H1 (cell line): ENCODE measurements at regions not wholly inside any gene's neighbourhood (a gene's known extent, or its start where the extent isn't known, plus 50 kb on each side); places are given as distances from the start of the nearest gene placed in this dataset.

Experiments used
- BACH1 ChIP-seq: IDR thresholded peaks from 2 replicates; pipeline ENCODE4 v1.6.1; 2012; ENCODE audit warnings: low read length, improper control_type of control experiment
- CBX8 ChIP-seq: fragments of 300-800, 300-1000 bp; sonication (generic); IDR thresholded peaks from 2 replicates; pipeline ENCODE4 v1.7.1; 2016; ENCODE audit warnings: low read depth, low read length, borderline replicate concordance
- JUND ChIP-seq: IDR thresholded peaks from 2 replicates; pipeline ENCODE4 v1.6.1; 2011; ENCODE audit warnings: mild to moderate bottlenecking, improper control_type of control experiment, low read length
- KDM1A ChIP-seq: fragments of 200-600, 300-600 bp; sonication (generic); IDR thresholded peaks from 2 replicates; pipeline ENCODE4 v1.7.1; 2016; ENCODE audit warnings: mild to moderate bottlenecking, low read length, borderline replicate concordance
- NANOG ChIP-seq: IDR thresholded peaks from 2 replicates; pipeline ENCODE4 v1.6.1; 2011; ENCODE audit warnings: low read length, low read depth, mild to moderate bottlenecking, inconsistent platforms; ENCODE audit not compliant: insufficient read depth, poor library complexity, severe bottlenecking
- RAD21 ChIP-seq, 2 experiments: IDR thresholded peaks in 1 of 2; conservative IDR thresholded peaks in 1 of 2; 2 replicates each; pipeline ENCODE4 v1.6.1; 2011; ENCODE audit warnings: low read depth in 2 of 2, low read length in 2 of 2, improper control_type of control experiment in 1 of 2, inconsistent platforms in 1 of 2, mild to moderate bottlenecking in 1 of 2, moderate library complexity in 1 of 2
- RNF2 ChIP-seq: fragments of 200-900, 300-1000 bp; sonication (generic); IDR thresholded peaks from 2 replicates; pipeline ENCODE4 v1.7.1; 2016; ENCODE audit warnings: borderline replicate concordance, low read depth, mild to moderate bottlenecking, antibody characterized with exemption, low read length; ENCODE audit not compliant: poor library complexity, severe bottlenecking; ENCODE audit errors: missing control alignments
- TAF7 ChIP-seq: optimal IDR thresholded peaks from 2 replicates; pipeline ENCODE3; 2011; ENCODE audit warnings: low read depth, mild to moderate bottlenecking, inconsistent platforms, low read length, moderate library complexity, borderline replicate concordance
- TF ChIP-seq, protein P1 (sequence below): fragments of 300-600 bp; sonication (generic); IDR thresholded peaks from 2 replicates; pipeline ENCODE4 v1.7.1; 2012; ENCODE audit warnings: low read length, moderate library complexity, mild to moderate bottlenecking, inconsistent platforms; ENCODE audit not compliant: insufficient replicate concordance
- TF ChIP-seq, protein P2 (sequence below): IDR thresholded peaks from 2 replicates; pipeline ENCODE4 v1.6.1; 2011; ENCODE audit warnings: low read length, improper control_type of control experiment

DNA sequence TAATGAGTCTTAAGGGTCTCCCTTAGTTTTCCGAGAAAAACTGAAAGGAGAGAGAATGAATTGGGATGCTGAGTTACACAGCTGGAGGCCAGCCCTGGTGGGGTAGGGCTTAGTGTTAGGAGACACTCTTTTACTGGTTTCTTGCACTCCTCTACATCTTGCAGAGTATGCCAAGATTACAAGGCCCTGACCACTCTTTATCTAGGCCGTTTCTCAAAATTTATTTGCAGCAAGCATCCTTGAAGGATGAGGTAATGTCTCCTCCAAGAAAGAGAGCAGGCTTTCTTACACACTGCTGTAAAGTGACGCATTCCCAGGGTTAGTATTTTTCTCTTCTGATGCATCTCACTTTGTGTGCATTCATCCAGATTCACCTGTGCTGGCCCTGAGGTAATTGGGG, 166.2 kb downstream of the TDRD15 start (continued):
- TF ChIP-seq, protein P1, sequence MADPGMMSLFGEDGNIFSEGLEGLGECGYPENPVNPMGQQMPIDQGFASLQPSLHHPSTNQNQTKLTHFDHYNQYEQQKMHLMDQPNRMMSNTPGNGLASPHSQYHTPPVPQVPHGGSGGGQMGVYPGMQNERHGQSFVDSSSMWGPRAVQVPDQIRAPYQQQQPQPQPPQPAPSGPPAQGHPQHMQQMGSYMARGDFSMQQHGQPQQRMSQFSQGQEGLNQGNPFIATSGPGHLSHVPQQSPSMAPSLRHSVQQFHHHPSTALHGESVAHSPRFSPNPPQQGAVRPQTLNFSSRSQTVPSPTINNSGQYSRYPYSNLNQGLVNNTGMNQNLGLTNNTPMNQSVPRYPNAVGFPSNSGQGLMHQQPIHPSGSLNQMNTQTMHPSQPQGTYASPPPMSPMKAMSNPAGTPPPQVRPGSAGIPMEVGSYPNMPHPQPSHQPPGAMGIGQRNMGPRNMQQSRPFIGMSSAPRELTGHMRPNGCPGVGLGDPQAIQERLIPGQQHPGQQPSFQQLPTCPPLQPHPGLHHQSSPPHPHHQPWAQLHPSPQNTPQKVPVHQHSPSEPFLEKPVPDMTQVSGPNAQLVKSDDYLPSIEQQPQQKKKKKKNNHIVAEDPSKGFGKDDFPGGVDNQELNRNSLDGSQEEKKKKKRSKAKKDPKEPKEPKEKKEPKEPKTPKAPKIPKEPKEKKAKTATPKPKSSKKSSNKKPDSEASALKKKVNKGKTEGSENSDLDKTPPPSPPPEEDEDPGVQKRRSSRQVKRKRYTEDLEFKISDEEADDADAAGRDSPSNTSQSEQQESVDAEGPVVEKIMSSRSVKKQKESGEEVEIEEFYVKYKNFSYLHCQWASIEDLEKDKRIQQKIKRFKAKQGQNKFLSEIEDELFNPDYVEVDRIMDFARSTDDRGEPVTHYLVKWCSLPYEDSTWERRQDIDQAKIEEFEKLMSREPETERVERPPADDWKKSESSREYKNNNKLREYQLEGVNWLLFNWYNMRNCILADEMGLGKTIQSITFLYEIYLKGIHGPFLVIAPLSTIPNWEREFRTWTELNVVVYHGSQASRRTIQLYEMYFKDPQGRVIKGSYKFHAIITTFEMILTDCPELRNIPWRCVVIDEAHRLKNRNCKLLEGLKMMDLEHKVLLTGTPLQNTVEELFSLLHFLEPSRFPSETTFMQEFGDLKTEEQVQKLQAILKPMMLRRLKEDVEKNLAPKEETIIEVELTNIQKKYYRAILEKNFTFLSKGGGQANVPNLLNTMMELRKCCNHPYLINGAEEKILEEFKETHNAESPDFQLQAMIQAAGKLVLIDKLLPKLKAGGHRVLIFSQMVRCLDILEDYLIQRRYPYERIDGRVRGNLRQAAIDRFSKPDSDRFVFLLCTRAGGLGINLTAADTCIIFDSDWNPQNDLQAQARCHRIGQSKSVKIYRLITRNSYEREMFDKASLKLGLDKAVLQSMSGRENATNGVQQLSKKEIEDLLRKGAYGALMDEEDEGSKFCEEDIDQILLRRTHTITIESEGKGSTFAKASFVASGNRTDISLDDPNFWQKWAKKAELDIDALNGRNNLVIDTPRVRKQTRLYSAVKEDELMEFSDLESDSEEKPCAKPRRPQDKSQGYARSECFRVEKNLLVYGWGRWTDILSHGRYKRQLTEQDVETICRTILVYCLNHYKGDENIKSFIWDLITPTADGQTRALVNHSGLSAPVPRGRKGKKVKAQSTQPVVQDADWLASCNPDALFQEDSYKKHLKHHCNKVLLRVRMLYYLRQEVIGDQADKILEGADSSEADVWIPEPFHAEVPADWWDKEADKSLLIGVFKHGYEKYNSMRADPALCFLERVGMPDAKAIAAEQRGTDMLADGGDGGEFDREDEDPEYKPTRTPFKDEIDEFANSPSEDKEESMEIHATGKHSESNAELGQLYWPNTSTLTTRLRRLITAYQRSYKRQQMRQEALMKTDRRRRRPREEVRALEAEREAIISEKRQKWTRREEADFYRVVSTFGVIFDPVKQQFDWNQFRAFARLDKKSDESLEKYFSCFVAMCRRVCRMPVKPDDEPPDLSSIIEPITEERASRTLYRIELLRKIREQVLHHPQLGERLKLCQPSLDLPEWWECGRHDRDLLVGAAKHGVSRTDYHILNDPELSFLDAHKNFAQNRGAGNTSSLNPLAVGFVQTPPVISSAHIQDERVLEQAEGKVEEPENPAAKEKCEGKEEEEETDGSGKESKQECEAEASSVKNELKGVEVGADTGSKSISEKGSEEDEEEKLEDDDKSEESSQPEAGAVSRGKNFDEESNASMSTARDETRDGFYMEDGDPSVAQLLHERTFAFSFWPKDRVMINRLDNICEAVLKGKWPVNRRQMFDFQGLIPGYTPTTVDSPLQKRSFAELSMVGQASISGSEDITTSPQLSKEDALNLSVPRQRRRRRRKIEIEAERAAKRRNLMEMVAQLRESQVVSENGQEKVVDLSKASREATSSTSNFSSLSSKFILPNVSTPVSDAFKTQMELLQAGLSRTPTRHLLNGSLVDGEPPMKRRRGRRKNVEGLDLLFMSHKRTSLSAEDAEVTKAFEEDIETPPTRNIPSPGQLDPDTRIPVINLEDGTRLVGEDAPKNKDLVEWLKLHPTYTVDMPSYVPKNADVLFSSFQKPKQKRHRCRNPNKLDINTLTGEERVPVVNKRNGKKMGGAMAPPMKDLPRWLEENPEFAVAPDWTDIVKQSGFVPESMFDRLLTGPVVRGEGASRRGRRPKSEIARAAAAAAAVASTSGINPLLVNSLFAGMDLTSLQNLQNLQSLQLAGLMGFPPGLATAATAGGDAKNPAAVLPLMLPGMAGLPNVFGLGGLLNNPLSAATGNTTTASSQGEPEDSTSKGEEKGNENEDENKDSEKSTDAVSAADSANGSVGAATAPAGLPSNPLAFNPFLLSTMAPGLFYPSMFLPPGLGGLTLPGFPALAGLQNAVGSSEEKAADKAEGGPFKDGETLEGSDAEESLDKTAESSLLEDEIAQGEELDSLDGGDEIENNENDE = no peak
- no peak for TF ChIP-seq TAF7
- TF ChIP-seq, protein P2, sequence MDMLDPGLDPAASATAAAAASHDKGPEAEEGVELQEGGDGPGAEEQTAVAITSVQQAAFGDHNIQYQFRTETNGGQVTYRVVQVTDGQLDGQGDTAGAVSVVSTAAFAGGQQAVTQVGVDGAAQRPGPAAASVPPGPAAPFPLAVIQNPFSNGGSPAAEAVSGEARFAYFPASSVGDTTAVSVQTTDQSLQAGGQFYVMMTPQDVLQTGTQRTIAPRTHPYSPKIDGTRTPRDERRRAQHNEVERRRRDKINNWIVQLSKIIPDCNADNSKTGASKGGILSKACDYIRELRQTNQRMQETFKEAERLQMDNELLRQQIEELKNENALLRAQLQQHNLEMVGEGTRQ = no peak
- no peak for TF ChIP-seq BACH1
- TF ChIP-seq JUND = no peak
- TF ChIP-seq CBX8 = no peak
- TF ChIP-seq RAD21 (IDR thresholded peaks at IDR 0.05 in 1 of 2, conservative IDR thresholded peaks at IDR 0.05 in 1 of 2; ENCODE audit: low read depth in 2 of 2, low read length in 2 of 2) = no peak
- TF ChIP-seq RNF2 = no peak
- no peak for TF ChIP-seq NANOG
- no peak for TF ChIP-seq KDM1A
